ENCODE measurements at regions not wholly inside any gene's neighbourhood (a gene's known extent, or its start where the extent isn't known, plus 50 kb on each side); places are given as distances from the start of the nearest gene placed in this dataset.

DNA sequence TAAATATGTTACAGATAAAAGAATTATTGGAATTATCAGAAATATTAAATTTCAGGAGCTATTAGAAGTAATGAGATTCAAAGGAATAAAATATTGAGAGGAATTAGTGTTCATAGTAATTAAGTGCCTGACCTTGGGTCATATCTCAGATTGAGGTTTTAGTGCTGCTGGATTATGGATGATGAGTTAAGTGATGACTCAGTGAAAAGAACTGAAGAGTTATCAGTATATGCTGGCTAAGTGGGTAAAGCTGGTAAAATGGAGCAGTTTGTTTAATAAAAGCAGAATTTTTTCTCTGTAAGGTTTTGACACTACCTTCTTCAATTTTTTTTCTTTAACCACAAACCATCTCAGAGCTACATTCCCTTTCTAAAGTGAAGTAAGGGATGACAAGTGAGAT, 206.7 kb downstream of the MANEA start:
- no peak for DNase-seq

DNA sequence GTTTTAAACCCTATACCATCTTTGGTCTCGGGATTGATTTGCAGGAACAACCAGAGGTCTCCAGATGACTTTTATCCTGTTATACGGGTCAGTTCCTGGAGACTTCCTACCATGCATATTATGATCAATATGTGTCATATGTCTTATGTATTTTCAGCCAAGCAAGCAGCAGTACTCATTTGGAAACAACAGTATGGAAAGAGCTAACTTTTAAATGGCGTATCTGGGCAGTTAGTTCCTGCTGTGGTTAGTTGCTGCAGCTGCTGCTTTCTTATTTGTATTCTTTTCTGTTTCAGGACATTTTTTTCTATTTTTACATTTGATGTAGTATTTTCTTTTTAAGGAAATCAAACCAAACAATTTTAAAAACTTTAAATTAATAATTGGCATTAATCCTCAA, 207.5 kb downstream of the MANEA start:
- DNase-seq, result no peak

DNA sequence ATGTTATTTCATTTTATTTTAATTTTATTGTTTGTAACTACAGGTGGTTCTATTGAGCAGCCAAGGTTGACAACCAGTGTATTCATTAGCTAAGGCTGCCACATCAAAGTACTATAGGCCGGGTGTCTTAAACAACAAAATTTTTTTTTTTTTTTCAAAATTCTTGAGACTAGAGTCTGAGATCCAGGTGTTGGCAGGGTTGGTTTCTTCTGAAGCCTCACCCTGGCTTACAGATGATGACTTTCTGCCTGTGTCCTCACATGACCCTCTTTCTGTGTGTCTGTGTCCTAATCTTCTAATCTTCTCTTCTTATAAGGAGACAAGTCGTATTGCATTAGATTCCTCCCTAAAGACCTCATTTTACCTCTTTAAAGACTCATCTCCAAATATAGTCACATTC, 208.4 kb downstream of the MANEA start:
- DNase-seq, result no peak

DNA sequence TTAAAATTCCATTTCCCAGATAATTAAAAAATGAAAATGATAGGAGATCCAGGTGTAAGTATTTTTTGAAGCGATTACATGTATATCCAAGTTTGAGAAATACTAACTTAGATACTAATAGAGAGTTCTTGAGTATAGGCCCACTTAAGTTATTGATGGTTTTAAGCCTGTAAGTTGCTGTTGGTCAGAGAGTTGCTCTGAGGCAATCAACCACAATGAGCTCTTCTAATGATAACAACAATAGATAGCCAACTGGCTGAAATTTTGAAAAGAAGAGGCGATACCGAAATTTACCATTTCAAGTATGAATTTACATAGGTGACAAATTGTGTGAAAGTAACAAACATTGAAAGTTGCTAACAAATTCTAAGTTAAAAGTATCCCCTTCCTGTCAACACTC, 209.5 kb downstream of the MANEA start:
- no peak for DNase-seq

DNA sequence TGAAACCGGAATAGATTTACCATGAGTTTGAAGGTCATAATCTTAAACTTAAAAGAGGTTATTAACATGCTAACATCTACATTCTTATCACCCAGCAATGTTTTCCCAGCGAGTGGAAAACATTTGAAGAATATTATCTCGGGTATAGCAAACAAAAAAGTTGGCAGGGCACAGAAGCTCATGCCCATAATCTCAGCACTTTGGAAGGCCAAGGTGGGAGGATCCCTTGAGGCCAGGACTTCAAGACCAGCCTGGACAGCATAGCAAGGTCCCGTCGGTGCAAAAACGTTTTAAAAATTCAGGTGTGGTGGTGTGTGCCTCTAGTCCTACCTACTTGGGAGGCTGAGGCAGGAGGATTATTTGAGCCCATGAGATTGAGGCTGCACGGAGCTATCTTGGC, 213.5 kb downstream of the MANEA start:
- no peak for DNase-seq

DNA sequence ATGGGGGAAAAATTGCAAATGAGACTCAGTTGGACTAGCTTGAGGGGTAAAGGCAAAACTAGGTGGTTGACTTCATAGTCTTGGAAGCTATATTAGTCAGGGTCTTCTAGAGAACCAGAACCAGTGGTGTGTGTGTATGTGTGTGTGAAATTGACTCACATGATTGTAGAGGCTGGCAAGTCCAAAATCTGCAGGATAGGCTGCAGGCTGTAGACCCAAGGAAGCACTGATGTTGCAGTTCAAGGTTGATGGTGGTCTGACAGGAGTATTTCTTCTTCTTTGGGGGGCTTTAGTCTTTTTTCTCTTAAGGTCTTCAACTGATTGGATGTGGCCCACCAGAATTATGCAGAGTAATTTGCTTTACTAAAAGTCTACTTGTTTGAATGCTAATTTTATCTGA, 217.4 kb downstream of the MANEA start:
- DNase-seq, result no peak

DNA sequence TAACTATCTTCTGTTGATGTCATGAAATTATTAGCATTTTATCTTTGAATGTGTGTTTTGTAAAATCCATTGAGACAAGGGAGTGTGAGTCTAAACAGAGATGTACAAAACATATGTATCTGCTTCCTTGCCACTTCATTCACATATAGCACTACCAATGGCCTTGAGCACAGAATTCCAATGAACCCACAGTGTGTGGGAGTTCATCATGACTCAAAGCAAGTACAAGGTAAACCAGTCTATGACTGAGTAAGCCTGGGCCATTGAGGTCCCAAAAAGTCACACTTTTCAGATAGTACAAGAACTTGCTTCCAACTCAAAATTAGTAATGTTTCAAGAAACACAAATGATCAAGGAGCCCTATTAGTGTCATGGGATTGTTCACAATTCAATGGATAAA, 218.6 kb downstream of the MANEA start:
- no peak for DNase-seq

DNA sequence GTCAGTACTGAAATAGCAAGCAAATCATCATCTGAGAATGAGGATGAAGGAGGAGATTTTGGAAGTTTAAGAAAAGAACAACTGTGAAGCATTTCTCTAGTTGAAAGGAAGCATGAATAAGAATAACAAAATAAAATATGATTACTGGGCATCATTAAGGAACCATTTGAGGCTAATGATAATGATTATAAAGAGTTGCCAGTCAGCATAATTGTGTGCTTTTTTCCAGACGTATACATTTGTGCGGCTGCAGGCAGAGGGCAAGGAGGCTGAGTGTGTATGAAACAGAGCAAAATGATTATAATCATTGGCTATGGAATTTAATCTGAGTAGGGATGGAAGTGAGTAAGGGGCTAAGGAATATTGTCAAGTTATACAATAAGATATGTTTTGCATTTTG, 218.7 kb upstream of the FUT9 start:
- no peak for DNase-seq

DNA sequence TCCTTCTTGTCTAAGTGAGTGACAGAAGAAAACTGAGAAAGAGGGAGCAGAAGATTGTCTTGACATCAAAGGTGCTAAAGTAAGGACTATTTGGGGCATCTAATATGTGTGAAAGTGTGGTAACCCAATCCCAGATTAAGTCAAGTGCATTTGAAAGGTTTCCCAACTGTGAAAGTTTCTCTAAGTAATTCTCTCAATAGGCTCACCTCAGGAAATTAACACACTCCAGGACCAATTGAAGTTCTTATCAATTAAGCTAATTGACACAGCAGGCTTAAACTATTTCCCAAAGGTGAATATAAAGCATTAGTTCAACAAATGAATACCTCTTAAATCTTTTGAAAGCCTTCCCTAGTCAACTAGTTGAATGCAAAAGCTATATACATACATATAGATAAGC, 212.8 kb upstream of the FUT9 start:
- DNase-seq, result no peak

DNA sequence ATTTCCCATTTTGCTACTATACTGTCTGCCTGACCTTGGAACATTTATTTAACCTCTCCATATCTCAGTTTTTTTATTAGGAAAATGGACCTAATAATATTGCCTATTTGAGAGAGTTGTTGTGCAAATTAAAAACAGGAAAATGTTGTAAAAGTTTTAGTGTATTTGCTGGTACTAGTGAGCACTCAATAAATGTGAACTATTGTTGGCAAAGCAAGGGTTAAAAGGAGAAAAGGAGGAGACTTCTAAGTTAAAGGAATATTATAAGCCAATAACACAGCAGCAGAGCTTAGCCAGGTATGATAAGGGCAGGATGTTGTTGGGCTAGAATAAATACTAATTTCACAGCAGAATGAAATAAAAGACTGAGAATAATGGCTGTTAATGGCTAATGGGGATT, 211.9 kb upstream of the FUT9 start:
- no peak for DNase-seq

DNA sequence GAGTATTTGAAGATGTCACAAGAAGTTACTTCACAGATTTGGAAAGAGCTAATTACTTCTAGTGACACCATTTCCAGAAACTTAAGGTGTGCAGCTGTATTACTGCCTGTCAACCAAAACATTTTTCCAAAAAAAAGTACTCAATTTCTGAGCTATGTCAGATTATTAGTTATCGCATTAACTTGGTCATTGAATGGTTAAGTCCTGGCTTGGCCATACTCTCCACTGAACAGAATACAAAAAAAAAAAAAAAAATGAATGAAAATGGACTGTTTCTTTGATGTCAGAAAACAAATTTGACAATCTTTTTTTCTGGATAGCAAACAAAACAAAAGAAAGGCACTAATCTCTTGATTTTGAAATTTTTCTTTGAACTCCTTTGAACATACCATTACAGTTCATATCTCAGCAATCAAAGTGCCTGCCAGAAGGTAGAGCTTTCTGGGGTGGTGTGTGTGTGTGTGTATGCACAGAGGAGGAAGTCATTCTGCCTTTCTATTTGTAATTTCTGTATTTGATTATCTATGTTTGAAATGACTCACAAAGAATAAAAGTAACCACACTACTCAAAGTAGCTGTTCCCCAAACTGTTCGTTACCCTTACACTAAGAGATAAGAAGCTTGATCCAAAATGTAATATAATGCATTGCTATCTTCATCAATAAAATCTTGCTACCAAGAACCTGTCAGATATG, 210.8 kb upstream of the FUT9 start:
- no peak for DNase-seq

DNA sequence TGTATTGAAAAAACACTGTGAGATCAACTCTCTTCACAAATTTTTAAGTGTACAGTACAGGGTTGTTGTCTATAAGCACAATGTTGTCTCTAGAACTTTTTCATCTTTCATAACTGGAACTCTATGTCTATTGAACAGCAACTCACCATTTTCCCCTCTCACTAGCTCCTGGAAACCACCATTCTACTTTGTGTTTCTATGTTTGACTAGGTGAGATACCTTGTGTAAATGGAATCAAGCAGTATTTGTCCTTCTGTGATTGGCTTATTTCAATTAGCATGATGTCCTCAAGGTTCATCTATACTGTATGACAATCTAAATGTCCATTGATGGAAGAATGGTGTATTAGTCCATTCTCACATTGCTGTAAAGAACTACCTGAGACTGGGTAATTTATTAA, 210.1 kb upstream of the FUT9 start:
- no peak for DNase-seq

DNA sequence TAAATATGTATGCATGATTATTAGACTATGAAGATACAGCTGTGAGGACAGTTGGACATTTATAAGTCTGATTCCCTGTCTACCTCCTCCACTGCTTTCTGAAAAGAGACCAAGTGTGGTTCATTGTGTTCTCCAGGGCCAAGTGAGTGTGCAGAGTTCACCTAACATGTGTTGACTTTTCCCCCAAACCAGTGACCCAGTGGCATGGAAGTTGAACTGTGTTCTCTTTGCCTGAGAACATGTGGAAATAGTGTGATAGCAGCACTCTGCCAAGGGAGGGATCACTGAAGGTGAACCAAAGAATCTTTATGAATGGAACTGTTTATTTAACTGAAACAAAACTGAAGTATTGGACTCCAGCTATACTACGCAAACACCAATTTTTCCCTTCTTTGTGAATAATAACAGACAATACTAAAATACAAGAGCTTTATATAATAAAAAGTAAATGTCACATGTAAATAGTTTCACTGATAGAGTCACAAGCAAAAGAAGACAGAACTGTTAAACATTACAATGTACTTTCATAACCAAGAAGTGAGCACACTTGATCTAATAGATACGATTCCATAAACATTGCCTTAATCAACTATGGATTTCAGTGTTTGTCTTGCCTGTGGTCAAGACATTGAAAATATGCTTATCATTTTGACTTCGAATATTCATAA, 200.3 kb upstream of the FUT9 start:
- DNase-seq, result no peak

DNA sequence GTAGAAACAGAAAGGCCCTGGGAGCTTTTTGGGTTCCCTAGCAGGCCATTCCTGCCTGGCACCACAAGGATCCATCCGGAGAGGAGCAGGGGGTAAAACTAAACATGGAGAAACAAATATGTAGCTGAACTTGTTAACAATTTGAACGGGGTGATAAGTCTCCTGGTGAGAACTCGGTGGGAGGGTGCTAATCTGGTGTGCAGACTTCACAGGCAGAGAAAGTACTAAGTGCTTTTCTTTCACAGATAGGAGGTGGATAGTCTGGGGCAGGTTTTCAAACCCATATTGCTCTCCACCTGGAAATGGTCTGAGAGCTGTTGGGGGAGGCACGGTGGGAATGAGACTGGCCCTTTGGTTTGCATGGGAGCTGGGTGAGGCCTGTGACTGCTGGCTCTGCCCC, 196.3 kb upstream of the FUT9 start:
- no peak for DNase-seq

DNA sequence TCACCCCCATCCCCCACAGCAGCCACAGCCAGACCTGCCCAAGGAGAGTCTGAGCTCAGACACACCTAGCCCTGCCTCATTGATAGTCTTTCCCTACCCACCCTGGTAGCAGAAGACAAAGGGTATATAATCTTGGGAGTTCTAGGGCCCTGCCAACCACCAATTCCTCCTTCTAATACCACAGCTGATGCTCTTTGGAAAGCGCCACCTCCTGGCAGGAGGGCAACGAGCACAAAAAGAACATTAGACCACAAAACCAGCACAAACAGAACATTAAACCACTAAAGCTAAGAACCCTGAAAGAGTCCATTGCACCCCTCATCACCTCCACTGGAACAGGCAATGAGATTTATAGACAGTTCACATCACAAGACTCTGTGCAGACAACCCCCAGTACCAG, 195.8 kb upstream of the FUT9 start:
- no peak for DNase-seq

DNA sequence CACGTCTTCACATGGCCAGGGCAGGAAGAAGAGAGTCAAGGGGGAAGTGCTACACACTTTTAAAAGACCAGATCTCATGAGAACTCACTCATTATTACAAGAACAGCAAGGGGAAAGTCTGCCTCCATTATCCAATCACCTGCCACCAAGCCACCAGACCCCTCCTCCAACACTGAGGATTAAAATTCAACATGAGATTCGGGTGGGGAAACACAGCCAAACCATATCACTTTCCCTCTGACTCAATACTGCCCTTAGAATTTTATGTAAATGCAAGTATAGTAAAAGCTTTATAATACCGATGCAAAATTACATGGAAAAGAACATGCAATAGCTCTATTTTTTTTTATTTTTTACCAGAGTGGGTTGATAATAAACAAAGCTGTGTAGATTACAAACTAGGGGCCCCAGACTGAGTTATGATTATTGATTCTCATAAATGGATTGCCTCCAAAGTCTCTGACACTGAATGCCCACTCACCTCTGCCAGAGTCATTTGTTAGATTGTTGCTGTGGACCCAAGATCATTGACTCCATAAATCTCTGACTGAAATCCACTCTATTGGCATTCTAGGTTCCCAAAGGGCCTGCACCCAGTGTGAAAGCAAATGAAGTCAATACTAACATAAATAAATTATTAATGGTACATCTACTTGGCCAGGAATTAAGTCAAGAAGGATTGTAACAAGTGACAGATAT, 184.8 kb upstream of the FUT9 start:
- no peak for DNase-seq

DNA sequence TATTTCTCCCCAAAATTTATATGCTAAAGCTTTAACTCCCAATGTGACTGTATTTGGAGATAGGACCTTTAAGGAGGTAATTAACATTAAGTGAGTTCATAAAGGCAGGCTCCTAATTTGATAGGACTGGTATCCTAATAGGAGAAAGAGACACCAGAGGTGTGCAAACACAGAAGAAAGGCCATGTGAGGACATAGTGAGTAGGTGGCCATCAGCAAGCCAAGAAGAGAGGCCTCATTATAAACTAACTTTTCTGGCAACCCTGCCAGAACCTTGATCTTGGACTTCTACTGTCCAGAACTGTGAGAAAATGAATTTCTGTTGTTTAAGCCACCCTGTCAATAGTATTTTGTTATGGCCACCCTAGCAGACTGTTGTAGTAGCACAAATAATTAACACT, 177.9 kb upstream of the FUT9 start:
- no peak for DNase-seq

DNA sequence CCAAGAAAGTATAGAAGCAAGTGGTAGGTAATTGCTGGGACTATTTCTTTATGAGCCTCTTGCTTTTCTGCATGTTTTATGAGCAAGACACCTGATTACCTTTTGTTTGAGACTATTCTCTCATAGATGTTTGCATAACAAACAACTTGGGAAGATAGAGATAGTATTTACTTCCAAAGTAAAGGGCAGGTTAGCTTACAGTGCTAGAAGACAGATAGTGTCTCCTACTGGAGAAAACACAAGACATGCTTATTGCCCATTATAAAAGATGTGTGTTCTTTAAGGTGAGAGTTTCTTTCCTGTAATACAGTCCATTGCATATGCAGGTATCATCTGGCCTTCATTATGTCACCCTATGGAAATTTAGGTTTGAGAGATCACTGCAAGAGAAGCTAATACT, 174.2 kb upstream of the FUT9 start:
- DNase-seq, result no peak

DNA sequence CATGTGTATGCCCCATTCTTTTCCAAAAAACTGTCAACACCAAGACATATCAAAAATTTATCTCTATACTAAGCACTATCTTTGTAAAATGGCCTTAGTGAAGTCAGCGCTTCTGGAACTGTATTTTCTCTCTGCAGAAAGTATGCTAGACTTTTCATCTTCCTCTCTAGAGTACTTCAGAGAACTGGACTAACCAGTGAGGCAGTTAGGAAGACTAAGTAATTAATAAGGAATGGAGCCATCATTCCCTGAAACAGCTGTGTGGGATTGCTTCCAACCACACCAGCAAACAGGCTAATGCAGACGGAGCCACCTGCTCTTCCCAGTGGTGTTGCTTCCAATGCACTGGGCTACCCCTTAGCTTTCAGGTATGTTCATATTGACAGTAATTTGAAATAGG, 169.1 kb upstream of the FUT9 start:
- DNase-seq, result no peak

DNA sequence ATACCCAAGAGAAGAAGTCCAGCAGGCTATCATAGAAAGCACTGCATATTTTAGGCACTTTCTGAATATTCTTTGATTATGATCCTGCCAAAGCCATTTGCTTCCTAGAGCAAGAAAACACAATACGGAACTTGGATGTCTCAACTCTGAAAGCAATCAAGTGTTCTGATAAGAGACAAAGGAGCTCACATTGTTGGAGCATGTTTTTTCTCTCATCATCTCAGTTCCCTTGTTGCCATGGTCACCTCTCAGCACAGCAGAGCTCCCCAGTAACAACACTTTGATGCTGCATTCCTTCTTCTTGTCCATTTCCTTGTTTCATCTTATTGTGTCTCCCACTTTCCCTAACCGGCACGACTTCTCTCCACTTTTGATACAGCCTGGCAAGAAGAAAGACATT, 168.7 kb upstream of the FUT9 start:
- no peak for DNase-seq

DNA sequence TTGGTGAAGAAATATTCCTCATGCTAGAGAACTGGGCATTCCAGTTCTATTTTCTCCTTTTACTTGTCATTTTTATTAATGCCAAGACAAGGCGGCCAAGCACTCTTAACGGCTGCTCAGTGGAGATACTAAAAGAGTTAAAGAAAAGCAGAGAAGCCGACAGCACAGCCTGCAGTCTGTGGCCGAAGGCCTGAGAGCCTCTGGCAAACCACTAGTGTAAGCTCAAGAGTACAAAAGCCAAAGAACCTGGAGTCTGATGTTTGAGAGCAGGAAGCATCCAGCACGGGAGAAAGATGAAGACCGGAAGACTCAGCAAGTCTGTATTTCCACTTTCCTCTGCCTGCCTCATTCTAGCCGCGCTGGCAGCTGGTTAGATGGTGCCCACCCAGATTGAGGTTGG, 167.1 kb upstream of the FUT9 start:
- no peak for DNase-seq

DNA sequence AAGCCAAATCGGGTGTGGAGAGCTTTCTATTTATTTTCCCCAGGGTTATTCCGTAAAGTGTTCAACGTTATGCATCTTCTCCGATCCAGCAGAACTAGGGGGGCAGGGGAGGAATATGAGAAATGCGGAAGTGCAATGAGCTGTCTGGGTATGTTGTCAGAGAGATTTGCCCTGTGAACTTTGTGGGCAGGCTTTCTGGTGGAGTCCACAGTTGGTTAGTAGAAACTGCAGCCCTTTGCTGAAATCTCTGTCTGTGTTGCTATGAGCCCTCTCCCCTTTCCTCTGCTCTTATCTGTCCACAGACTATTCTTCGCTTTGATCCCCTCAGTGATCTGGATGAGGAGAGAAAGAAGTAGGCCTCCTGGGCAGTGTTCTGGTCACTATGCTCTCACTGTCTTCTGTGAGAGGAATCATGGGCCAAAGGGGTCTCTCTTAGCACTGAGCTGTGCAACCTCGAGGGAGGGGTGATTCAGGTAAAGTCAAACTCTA, 158.9 kb upstream of the FUT9 start:
- DNase-seq, result no peak

DNA sequence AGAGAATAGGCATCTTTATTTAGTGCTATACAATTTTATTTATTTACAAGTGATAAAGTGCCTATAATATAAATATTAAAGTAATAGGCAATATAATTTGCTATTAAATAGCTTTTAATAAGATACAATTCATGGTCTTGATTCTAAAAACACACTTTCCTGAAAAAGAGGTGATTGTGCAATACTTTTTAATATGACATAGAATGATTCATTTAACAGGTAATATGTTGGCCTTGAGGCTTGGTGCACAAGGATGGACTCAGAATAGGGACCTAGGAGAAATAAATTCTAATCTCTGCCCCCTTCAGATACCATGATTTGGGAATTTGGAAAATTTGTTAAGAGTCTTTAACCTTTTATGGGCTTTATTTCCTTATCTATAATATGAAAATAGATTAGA, 149.9 kb upstream of the FUT9 start:
- no peak for DNase-seq

DNA sequence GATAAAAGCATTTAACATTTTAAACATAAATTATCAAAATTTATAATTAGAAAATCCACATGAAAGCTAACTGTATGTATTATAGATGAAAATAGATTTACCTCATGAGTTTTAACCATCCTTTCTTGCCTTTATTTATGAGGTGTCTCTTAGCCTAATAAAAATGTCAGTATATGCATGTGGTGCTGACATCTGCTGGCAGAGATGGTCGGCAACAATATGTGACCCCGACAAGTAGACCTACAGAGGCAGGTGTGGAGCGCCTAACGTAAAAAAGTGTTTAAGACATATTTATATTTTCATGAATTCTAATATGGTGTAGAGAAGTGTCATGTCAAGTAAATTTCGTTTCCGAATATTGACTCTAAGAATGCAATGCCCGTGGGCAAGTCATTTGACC, 149.0 kb upstream of the FUT9 start:
- peak; percentile 0 for DNase-seq
